ENCODE measurements at regions not wholly inside any gene's neighbourhood (a gene's known extent, or its start where the extent isn't known, plus 50 kb on each side); places are given as distances from the start of the nearest gene placed in this dataset.

DNA sequence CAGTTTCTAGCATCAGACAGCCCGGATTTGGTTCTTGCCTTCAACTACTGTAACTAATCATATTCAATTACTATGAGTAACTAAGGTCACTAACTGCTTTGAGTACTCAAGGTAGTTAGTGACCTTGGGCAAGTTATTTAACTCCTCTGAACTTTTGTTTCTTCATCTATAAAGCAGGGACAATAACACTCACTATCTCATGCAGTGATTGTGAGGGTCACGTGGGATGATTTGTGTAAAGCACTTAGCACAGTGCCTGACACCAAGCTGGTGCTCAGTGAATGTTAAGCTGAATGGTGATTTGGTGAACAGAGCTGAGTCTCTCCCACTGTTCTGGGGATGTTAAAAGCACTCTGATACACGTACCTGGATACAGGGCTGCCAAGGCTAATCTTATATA lies 171.3 kb upstream of the PLXNC1 start:
- TF ChIP-seq, protein P1, sequence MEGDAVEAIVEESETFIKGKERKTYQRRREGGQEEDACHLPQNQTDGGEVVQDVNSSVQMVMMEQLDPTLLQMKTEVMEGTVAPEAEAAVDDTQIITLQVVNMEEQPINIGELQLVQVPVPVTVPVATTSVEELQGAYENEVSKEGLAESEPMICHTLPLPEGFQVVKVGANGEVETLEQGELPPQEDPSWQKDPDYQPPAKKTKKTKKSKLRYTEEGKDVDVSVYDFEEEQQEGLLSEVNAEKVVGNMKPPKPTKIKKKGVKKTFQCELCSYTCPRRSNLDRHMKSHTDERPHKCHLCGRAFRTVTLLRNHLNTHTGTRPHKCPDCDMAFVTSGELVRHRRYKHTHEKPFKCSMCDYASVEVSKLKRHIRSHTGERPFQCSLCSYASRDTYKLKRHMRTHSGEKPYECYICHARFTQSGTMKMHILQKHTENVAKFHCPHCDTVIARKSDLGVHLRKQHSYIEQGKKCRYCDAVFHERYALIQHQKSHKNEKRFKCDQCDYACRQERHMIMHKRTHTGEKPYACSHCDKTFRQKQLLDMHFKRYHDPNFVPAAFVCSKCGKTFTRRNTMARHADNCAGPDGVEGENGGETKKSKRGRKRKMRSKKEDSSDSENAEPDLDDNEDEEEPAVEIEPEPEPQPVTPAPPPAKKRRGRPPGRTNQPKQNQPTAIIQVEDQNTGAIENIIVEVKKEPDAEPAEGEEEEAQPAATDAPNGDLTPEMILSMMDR (conservative IDR thresholded peaks at IDR 0.05), result no peak
- TF ChIP-seq ZFX (IDR thresholded peaks at IDR 0.05), result no peak

Measured in C4-2B (cell line).